Mammary epithelial cell (primary cell): ENCODE measurements at regions not wholly inside any gene's neighbourhood (a gene's known extent, or its start where the extent isn't known, plus 50 kb on each side); places are given as distances from the start of the nearest gene placed in this dataset.

Experiments used
- EZH2 ChIP-seq: IDR thresholded peaks from 2 replicates; pipeline ENCODE4 v1.6.1; 2012; ENCODE audit warnings: low read length, inconsistent platforms, borderline replicate concordance
- TF ChIP-seq, protein P1 (sequence below), 2 donors: IDR thresholded peaks in 1 of 2; conservative IDR thresholded peaks in 1 of 2; 2 replicates each; pipeline ENCODE4 v1.5.1; 2011 to 2012; ENCODE audit warnings: inconsistent platforms in 2 of 2, low read length in 2 of 2, mild to moderate bottlenecking in 2 of 2, control low read depth in 1 of 2, low read depth in 1 of 2; ENCODE audit not compliant: insufficient read depth in 1 of 2; ENCODE audit errors: extremely low read depth in 1 of 2

DNA sequence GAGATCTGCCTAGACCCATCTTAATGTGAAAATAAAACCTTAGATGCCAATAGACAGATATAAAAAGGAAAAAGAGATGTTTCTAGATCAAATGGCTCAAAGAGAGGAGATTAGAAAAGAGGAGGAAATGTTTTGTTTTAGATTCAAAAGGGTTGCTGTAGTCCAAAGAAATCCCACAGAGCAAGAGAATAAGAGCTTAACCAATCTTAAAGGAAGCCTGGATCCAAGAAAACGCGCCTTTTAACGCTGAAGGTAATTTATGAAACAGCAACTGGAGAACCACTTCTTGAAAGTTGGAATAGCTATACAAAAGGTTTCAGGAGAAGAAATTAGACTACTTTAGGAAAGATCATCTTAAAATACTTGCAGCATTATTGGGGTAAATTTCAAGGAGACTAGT lies 298.8 kb downstream of the BRINP2 start:
- TF ChIP-seq, protein P1, sequence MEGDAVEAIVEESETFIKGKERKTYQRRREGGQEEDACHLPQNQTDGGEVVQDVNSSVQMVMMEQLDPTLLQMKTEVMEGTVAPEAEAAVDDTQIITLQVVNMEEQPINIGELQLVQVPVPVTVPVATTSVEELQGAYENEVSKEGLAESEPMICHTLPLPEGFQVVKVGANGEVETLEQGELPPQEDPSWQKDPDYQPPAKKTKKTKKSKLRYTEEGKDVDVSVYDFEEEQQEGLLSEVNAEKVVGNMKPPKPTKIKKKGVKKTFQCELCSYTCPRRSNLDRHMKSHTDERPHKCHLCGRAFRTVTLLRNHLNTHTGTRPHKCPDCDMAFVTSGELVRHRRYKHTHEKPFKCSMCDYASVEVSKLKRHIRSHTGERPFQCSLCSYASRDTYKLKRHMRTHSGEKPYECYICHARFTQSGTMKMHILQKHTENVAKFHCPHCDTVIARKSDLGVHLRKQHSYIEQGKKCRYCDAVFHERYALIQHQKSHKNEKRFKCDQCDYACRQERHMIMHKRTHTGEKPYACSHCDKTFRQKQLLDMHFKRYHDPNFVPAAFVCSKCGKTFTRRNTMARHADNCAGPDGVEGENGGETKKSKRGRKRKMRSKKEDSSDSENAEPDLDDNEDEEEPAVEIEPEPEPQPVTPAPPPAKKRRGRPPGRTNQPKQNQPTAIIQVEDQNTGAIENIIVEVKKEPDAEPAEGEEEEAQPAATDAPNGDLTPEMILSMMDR (conservative IDR thresholded peaks at IDR 0.05 in 1 of 2, IDR thresholded peaks at IDR 0.05 in 1 of 2; ENCODE audit: extremely low read depth in 1 of 2, insufficient read depth in 1 of 2, low read depth in 1 of 2, low read length in 2 of 2): no peak
- no peak for TF ChIP-seq EZH2
